ENCODE measurements at regions not wholly inside any gene's neighbourhood (a gene's known extent, or its start where the extent isn't known, plus 50 kb on each side); places are given as distances from the start of the nearest gene placed in this dataset.

GRCh38 chrX:51798701-51799100 lies 55.5 kb downstream of the GSPT2 start:
- Mint-ChIP-seq H3K27ac (ENCODE audit: low read depth) (no peak overlapping the region), H3K36me3 (ENCODE audit: insufficient read depth) (peaks cover 3% of the 10 kb centered on the region), H3K27me3 (peaks cover 11% of the 10 kb centered on the region), H3K9me3 (no peaks in the 10 kb centered on the region), H3K4me3 (no peak overlapping the region), H3K4me1 (peaks cover 13% of the 10 kb centered on the region)
- ATAC-seq (replicated peaks; ENCODE audit: extremely low read depth, poor library complexity, severe bottlenecking) (no peak), DNase-seq (ENCODE audit: low spot score in 2 of 2) (no peak)

GRCh38 chrX:51802917-51803688 lies 59.9 kb downstream of the GSPT2 start:
- ATAC-seq (replicated peaks; ENCODE audit: extremely low read depth, poor library complexity, severe bottlenecking) (peak; percentile 78), DNase-seq (ENCODE audit: low spot score in 2 of 2) (peak; percentile 38 to 44)
- H3K27me3 Mint-ChIP-seq: no peaks in the 10 kb centered on the region
- H3K36me3 Mint-ChIP-seq (ENCODE audit: insufficient read depth): peaks cover 7% of the 10 kb centered on the region
- H3K4me3 Mint-ChIP-seq: peak overlapping the region; percentile 95
- H3K4me1 Mint-ChIP-seq: peaks cover 26% of the 10 kb centered on the region
- peak overlapping the region; percentile 97 for H3K27ac Mint-ChIP-seq (ENCODE audit: low read depth)
- no peaks in the 10 kb centered on the region for H3K9me3 Mint-ChIP-seq

DNA sequence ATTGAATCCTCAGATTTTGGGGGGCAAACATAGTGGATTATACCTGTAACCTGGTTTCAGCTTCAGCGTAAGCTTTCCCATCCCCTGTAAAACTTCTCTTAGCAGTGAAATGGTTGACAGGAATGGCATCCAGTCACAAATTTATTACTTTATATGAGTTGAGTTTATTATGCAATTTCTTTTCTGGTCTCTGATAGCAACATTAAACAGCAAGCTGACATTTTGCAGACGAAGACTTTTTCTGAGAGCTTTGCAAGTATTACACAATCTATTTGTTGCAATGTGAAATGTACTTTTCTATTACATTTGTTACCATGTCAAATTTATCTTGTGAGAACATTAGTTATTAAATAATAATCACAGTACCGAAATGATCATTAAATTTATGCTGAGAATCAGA lies 60.6 kb downstream of the GSPT2 start:
- peak overlapping the region; percentile 97 for H3K27ac Mint-ChIP-seq (ENCODE audit: low read depth)
- no peaks in the 10 kb centered on the region for H3K27me3 Mint-ChIP-seq
- DNase-seq (ENCODE audit: low spot score in 2 of 2): no peak
- H3K36me3 Mint-ChIP-seq (ENCODE audit: insufficient read depth): peaks cover 7% of the 10 kb centered on the region
- H3K4me1 Mint-ChIP-seq: peaks cover 26% of the 10 kb centered on the region
- H3K9me3 Mint-ChIP-seq: no peaks in the 10 kb centered on the region
- ATAC-seq (replicated peaks; ENCODE audit: extremely low read depth, poor library complexity, severe bottlenecking): no peak
- peak overlapping the region; percentile 95 for H3K4me3 Mint-ChIP-seq

DNA sequence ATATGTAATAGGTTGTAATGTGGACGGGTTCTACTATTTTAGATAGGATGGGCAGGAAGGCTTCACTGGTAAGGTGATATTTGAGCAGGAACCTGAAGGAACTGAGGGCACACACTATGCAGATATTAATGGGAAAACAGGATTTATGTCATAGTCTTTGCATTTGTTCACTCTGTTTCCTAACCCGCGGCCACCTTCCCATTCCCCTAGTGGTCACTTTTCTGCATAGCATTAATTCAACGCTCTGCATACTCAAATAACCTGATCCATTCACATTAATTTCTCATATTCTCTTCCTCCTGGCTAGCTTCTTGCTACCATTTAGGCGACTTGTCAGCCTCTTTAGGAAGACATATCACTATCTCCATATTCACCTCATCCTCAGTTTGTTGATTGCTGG lies 61.5 kb downstream of the GSPT2 start:
- DNase-seq (ENCODE audit: low spot score in 2 of 2) (no peak), ATAC-seq (replicated peaks; ENCODE audit: extremely low read depth, poor library complexity, severe bottlenecking) (no peak)
- H3K4me3 Mint-ChIP-seq: no peak overlapping the region
- peaks cover 7% of the 10 kb centered on the region for H3K36me3 Mint-ChIP-seq (ENCODE audit: insufficient read depth)
- no peak overlapping the region for H3K27ac Mint-ChIP-seq (ENCODE audit: low read depth)
- H3K27me3 Mint-ChIP-seq: no peaks in the 10 kb centered on the region
- peaks cover 26% of the 10 kb centered on the region for H3K4me1 Mint-ChIP-seq
- H3K9me3 Mint-ChIP-seq: no peaks in the 10 kb centered on the region

DNA sequence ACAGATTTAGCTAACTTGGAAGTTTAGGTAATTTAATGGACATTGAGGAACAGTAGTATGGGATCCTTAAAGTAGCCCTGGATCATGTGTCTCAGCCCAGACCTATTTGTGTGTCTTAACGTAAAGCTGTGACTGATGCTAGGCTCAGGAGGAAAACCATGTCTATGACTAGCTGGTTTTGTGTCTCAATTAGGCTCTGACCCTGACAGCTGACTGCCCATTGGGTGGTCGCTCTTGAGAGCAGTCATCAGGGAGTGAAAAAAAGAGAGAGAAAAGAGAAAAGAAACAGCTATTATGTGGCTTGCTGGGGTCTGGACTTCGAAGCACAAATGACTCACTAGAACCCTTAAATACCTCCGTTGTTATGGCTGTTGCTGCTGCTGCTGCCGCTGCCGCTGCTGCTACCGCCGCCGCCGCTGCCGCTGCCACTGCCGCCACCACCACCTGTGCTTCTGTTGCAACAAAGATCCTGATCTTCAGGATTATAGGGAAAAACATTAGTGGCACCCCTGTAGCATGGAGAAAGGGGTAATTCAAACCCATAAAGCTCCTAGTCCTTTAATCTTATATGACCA lies 70.7 kb downstream of the GSPT2 start:
- peaks cover 22% of the 10 kb centered on the region for H3K4me1 Mint-ChIP-seq
- no peak for DNase-seq (ENCODE audit: low spot score in 2 of 2)
- no peaks in the 10 kb centered on the region for H3K9me3 Mint-ChIP-seq
- H3K27ac Mint-ChIP-seq (ENCODE audit: low read depth): no peak overlapping the region
- H3K4me3 Mint-ChIP-seq: no peak overlapping the region
- ATAC-seq (replicated peaks; ENCODE audit: extremely low read depth, poor library complexity, severe bottlenecking): no peak
- H3K27me3 Mint-ChIP-seq: no peaks in the 10 kb centered on the region
- H3K36me3 Mint-ChIP-seq (ENCODE audit: insufficient read depth): peaks cover 6% of the 10 kb centered on the region

GRCh38 chrX:51824061-51824460 lies 69.4 kb upstream of the MAGED1 start:
- Mint-ChIP-seq H3K27me3 (no peaks in the 10 kb centered on the region), H3K36me3 (ENCODE audit: insufficient read depth) (no peaks in the 10 kb centered on the region), H3K4me1 (peaks cover 47% of the 10 kb centered on the region), H3K4me3 (no peak overlapping the region), H3K9me3 (no peaks in the 10 kb centered on the region), H3K27ac (ENCODE audit: low read depth) (peak overlapping the region; percentile 56)
- DNase-seq (ENCODE audit: low spot score in 2 of 2) (no peak), ATAC-seq (replicated peaks; ENCODE audit: extremely low read depth, poor library complexity, severe bottlenecking) (no peak)

GRCh38 chrX:51825436-51825835 lies 68.0 kb upstream of the MAGED1 start:
- H3K4me1 Mint-ChIP-seq: peaks cover 41% of the 10 kb centered on the region
- ATAC-seq (replicated peaks; ENCODE audit: extremely low read depth, poor library complexity, severe bottlenecking) (no peak), DNase-seq (ENCODE audit: low spot score in 2 of 2) (no peak)
- no peak overlapping the region for H3K4me3 Mint-ChIP-seq
- no peaks in the 10 kb centered on the region for H3K36me3 Mint-ChIP-seq (ENCODE audit: insufficient read depth)
- no peaks in the 10 kb centered on the region for H3K9me3 Mint-ChIP-seq
- no peaks in the 10 kb centered on the region for H3K27me3 Mint-ChIP-seq
- H3K27ac Mint-ChIP-seq (ENCODE audit: low read depth): no peak overlapping the region

DNA sequence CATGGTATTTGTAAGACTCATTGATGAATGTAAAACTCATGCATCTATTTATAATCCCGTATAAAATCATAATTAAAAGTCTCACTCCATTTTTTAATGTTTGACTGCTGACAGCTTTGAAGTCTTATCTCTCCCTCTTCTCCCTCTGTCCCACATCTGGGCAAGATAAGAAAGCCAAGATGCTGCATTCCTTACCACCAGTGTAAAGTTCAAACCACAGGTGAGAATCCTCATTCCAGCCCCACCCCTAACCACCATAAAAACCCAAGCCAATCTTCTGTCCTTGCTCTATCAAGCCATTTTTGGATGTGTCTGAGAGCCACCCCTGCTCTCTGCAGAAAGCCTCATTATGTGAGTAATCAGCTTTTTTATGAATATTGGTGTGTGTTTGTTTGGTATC lies 59.3 kb upstream of the MAGED1 start:
- no peaks in the 10 kb centered on the region for H3K27me3 Mint-ChIP-seq
- no peak overlapping the region for H3K4me3 Mint-ChIP-seq
- DNase-seq (ENCODE audit: low spot score in 2 of 2): no peak
- no peaks in the 10 kb centered on the region for H3K9me3 Mint-ChIP-seq
- ATAC-seq (replicated peaks; ENCODE audit: extremely low read depth, poor library complexity, severe bottlenecking): no peak
- peaks cover 12% of the 10 kb centered on the region for H3K4me1 Mint-ChIP-seq
- H3K36me3 Mint-ChIP-seq (ENCODE audit: insufficient read depth): peaks cover 1% of the 10 kb centered on the region
- H3K27ac Mint-ChIP-seq (ENCODE audit: low read depth): peak overlapping the region; percentile 11

GRCh38 chrX:51836823-51837222 lies 56.6 kb upstream of the MAGED1 start:
- Mint-ChIP-seq H3K9me3 (no peaks in the 10 kb centered on the region), H3K4me3 (no peak overlapping the region), H3K4me1 (peaks cover 12% of the 10 kb centered on the region), H3K27me3 (no peaks in the 10 kb centered on the region), H3K27ac (ENCODE audit: low read depth) (no peak overlapping the region), H3K36me3 (ENCODE audit: insufficient read depth) (peaks cover 1% of the 10 kb centered on the region)
- DNase-seq (ENCODE audit: low spot score in 2 of 2) (no peak), ATAC-seq (replicated peaks; ENCODE audit: extremely low read depth, poor library complexity, severe bottlenecking) (no peak)

GRCh38 chrX:51837451-51837850 lies 56.0 kb upstream of the MAGED1 start:
- Mint-ChIP-seq H3K27me3 (no peaks in the 10 kb centered on the region), H3K27ac (ENCODE audit: low read depth) (no peak overlapping the region), H3K4me3 (no peak overlapping the region), H3K4me1 (peaks cover 8% of the 10 kb centered on the region), H3K9me3 (no peaks in the 10 kb centered on the region), H3K36me3 (ENCODE audit: insufficient read depth) (no peaks in the 10 kb centered on the region)
- ATAC-seq (replicated peaks; ENCODE audit: extremely low read depth, poor library complexity, severe bottlenecking): no peak
- DNase-seq (ENCODE audit: low spot score in 2 of 2): no peak

GRCh38 chrX:51837921-51838320 lies 55.5 kb upstream of the MAGED1 start:
- Mint-ChIP-seq H3K27me3 (no peaks in the 10 kb centered on the region), H3K27ac (ENCODE audit: low read depth) (no peak overlapping the region), H3K9me3 (no peaks in the 10 kb centered on the region), H3K4me3 (no peak overlapping the region), H3K36me3 (ENCODE audit: insufficient read depth) (no peaks in the 10 kb centered on the region), H3K4me1 (peaks cover 6% of the 10 kb centered on the region)
- DNase-seq (ENCODE audit: low spot score in 2 of 2) (no peak), ATAC-seq (replicated peaks; ENCODE audit: extremely low read depth, poor library complexity, severe bottlenecking) (no peak)
